ENCODE measurements at regions not wholly inside any gene's neighbourhood (a gene's known extent, or its start where the extent isn't known, plus 50 kb on each side); places are given as distances from the start of the nearest gene placed in this dataset.

DNA sequence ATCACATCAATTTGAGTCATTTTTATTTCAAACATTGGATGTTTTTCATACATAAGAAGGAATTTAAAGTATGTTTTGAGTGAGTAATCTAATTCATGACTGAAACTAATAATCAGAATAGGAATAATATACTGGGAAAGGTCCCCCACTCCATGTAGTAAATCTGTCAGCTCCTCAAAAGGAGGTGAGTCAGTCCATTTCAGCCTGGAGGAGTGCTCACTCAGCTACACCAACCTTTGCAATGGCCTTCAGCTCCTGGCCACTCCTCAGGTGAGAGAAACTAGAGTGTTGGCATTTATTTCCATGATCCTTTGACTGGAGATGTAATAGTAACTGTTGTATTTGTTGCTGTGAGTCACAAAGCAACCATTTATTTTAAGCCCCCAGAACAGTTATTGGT, 744.9 kb upstream of the ARRDC4 start:
- no peak for DNase-seq (ENCODE audit: extremely low spot score)
- ChIA-PET CTCF (no interaction called here), POLR2A (no interaction called here)
- TF ChIP-seq, protein P1, sequence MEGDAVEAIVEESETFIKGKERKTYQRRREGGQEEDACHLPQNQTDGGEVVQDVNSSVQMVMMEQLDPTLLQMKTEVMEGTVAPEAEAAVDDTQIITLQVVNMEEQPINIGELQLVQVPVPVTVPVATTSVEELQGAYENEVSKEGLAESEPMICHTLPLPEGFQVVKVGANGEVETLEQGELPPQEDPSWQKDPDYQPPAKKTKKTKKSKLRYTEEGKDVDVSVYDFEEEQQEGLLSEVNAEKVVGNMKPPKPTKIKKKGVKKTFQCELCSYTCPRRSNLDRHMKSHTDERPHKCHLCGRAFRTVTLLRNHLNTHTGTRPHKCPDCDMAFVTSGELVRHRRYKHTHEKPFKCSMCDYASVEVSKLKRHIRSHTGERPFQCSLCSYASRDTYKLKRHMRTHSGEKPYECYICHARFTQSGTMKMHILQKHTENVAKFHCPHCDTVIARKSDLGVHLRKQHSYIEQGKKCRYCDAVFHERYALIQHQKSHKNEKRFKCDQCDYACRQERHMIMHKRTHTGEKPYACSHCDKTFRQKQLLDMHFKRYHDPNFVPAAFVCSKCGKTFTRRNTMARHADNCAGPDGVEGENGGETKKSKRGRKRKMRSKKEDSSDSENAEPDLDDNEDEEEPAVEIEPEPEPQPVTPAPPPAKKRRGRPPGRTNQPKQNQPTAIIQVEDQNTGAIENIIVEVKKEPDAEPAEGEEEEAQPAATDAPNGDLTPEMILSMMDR (IDR thresholded peaks at IDR 0.05; ENCODE audit: control extremely low read depth, extremely low read depth, low read depth, missing control alignments), result no peak

GRCh38 chr15:97224191-97224641, 736.3 kb upstream of the ARRDC4 start:
- TF ChIP-seq, protein P1 (IDR thresholded peaks at IDR 0.05; ENCODE audit: control extremely low read depth, extremely low read depth, low read depth, missing control alignments), result no peak
- CTCF ChIA-PET, result interaction anchor here (0.9 kb wide), 1 partner anchor 12 kb away, joined by 3 read pairs; no protein-coding TSS in a partner anchor
- no peak for DNase-seq (ENCODE audit: extremely low spot score)
- POLR2A ChIA-PET, result no interaction called here

GRCh38 chr15:97234851-97235610, 725.5 kb upstream of the ARRDC4 start:
- ChIA-PET CTCF (interaction anchor here (0.7 to 1.8 kb wide), 7 partner anchors 8 to 1975 kb away, joined by 3 to 12 read pairs (median 4); no protein-coding TSS in a partner anchor), POLR2A (no interaction called here)
- TF ChIP-seq, protein P1 (IDR thresholded peaks at IDR 0.05; ENCODE audit: control extremely low read depth, extremely low read depth, low read depth, missing control alignments), result peak; percentile 63
- DNase-seq (ENCODE audit: extremely low spot score), result no peak

GRCh38 chr15:97235611-97235985, 724.9 kb upstream of the ARRDC4 start:
- TF ChIP-seq, protein P1 (IDR thresholded peaks at IDR 0.05; ENCODE audit: control extremely low read depth, extremely low read depth, low read depth, missing control alignments), result no peak
- POLR2A ChIA-PET, result no interaction called here
- no peak for DNase-seq (ENCODE audit: extremely low spot score)
- CTCF ChIA-PET, result interaction anchor here (1.5 to 1.8 kb wide), 2 partner anchors 27 to 1975 kb away, joined by 4 to 9 read pairs; no protein-coding TSS in a partner anchor

DNA sequence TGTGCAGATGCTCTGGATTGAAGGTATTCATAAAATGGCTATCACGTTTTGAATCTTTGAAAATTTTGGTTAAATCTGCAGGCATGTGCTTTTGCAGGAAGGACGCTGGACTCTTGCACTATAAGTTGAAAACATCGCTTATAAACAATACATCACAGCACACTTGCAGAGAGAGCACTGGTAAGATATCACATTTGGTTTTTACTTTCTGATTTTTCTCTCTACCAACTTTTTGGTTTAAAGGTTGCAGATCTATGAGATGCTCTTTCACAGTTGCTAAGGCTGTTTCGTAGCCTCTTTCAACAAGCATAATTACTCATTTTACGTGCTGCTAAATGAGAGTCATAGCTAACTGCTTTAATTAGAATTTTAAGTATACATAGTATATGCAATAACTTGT, 724.4 kb upstream of the ARRDC4 start:
- POLR2A ChIA-PET, result no interaction called here
- CTCF ChIA-PET, result no interaction called here
- TF ChIP-seq, protein P1 (IDR thresholded peaks at IDR 0.05; ENCODE audit: control extremely low read depth, extremely low read depth, low read depth, missing control alignments), result no peak
- no peak for DNase-seq (ENCODE audit: extremely low spot score)

GRCh38 chr15:97237160-97237559, 723.3 kb upstream of the ARRDC4 start:
- ChIA-PET CTCF (no interaction called here), POLR2A (no interaction called here)
- DNase-seq (ENCODE audit: extremely low spot score), result no peak
- TF ChIP-seq, protein P1 (IDR thresholded peaks at IDR 0.05; ENCODE audit: control extremely low read depth, extremely low read depth, low read depth, missing control alignments), result no peak

Data from GM10248 (cell line).